Glutamatergic neuron (in vitro differentiated cells): ENCODE measurements at regions not wholly inside any gene's neighbourhood (a gene's known extent, or its start where the extent isn't known, plus 50 kb on each side); places are given as distances from the start of the nearest gene placed in this dataset.

ENCODE experiments used
- DNase-seq: peaks from one replicate; pipeline ENCODE4 v3.0.0; 2022
- H3K27ac Mint-ChIP-seq: one replicate; pipeline ENCODE4 v1.8.0; 2020; ENCODE audit warnings: mild to moderate bottlenecking, mixed read lengths, inconsistent platforms; ENCODE audit not compliant: unreplicated experiment
- H3K27me3 Mint-ChIP-seq: one replicate; pipeline ENCODE4 v1.8.0; 2020; ENCODE audit warnings: mild to moderate bottlenecking, moderate library complexity, mixed read lengths, inconsistent platforms; ENCODE audit not compliant: unreplicated experiment
- H3K36me3 Mint-ChIP-seq: one replicate; pipeline ENCODE4 v1.8.0; 2020; ENCODE audit warnings: mild to moderate bottlenecking, mixed read lengths, inconsistent platforms; ENCODE audit not compliant: unreplicated experiment
- H3K4me1 Mint-ChIP-seq: one replicate; pipeline ENCODE4 v1.8.0; 2020; ENCODE audit warnings: mild to moderate bottlenecking, low read depth, mixed read lengths, inconsistent platforms; ENCODE audit not compliant: unreplicated experiment
- H3K4me3 Mint-ChIP-seq: one replicate; pipeline ENCODE4 v1.8.0; 2020; ENCODE audit warnings: mild to moderate bottlenecking, mixed read lengths, inconsistent platforms; ENCODE audit not compliant: unreplicated experiment
- H3K9me3 Mint-ChIP-seq: one replicate; pipeline ENCODE4 v1.8.0; 2020; ENCODE audit warnings: mild to moderate bottlenecking, moderate library complexity, mixed read lengths, inconsistent platforms; ENCODE audit not compliant: unreplicated experiment
- TF ChIP-seq, protein P1 (sequence below): fragments of 200-600 bp; sonication (generic); IDR thresholded peaks from one replicate; pipeline ENCODE4 v1.5.0; 2021; ENCODE audit not compliant: partially characterized antibody, unreplicated experiment

DNA sequence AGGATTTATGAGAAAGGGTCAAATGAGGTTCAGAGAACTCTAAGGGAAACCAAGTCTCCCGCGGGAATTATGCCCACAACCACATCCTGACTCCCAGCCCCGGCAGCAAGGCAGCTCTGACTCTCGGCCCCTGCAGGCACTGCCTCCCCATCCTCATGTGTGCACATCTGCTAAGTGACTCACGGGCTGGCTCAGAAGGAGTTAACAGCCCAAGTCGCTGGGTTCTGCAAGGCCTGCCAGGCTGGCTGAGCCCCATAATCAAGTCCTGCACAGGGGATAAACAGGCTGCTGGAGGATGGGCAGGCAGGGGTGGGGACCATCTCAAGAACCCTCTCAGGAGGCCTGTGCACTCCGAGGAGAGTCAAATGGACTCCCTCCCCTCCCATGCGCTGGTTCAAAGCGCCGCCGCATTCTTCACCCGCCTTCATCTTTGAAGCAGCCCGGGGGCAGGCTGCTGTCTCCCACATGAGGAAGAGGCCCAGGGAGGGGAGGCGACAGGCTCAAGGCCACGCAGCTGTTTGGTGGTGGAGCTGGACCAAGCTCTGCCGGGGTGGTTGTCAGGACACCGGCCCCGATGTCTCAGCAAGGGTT lies 344.3 kb downstream of the MATN1 start:
- DNase-seq: peak; percentile 35
- Mint-ChIP-seq H3K4me3 (no peak overlapping the region), H3K9me3 (peaks cover 6% of the 10 kb centered on the region), H3K36me3 (no peaks in the 10 kb centered on the region), H3K4me1 (peaks cover 12% of the 10 kb centered on the region), H3K27me3 (no peaks in the 10 kb centered on the region), H3K27ac (no peak overlapping the region)
- TF ChIP-seq, protein P1, sequence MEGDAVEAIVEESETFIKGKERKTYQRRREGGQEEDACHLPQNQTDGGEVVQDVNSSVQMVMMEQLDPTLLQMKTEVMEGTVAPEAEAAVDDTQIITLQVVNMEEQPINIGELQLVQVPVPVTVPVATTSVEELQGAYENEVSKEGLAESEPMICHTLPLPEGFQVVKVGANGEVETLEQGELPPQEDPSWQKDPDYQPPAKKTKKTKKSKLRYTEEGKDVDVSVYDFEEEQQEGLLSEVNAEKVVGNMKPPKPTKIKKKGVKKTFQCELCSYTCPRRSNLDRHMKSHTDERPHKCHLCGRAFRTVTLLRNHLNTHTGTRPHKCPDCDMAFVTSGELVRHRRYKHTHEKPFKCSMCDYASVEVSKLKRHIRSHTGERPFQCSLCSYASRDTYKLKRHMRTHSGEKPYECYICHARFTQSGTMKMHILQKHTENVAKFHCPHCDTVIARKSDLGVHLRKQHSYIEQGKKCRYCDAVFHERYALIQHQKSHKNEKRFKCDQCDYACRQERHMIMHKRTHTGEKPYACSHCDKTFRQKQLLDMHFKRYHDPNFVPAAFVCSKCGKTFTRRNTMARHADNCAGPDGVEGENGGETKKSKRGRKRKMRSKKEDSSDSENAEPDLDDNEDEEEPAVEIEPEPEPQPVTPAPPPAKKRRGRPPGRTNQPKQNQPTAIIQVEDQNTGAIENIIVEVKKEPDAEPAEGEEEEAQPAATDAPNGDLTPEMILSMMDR: no peak

DNA sequence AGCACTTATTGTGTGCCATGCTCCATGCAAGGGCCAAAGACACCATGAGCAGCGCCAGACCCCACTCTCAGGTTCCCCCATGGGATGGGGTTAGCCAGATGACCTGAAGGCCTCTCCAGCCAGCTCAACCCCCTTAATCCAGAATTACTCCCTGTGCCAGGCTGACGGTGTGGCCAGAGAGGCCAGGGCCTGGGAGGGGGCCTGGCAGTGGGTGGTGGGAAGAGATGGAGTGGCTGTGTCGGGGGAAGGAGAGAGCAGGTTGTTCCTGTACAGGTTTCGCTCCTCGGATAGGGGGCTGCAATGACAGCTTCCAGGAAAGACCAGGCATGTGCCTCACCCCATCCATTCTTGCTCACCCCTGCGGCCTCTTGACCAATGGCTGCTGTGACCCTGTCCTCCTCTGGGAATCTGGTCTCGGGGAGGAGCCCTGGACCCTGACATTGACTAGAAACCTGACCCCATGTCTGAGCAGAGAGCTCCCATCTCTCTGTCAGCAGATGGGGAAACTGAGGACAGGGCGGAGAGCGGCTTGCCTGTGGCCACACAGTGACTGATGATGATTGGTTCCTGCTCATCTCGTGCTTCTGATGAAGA lies 345.3 kb downstream of the MATN1 start:
- Mint-ChIP-seq H3K36me3 (no peaks in the 10 kb centered on the region), H3K27ac (no peak overlapping the region), H3K4me1 (peaks cover 9% of the 10 kb centered on the region), H3K4me3 (no peak overlapping the region), H3K27me3 (peaks cover 2% of the 10 kb centered on the region), H3K9me3 (peaks cover 6% of the 10 kb centered on the region)
- no peak for DNase-seq
- TF ChIP-seq, protein P1: no peak

GRCh38 chr1:30377230-30378002 lies 346.0 kb downstream of the MATN1 start:
- Mint-ChIP-seq H3K27me3 (peaks cover 4% of the 10 kb centered on the region), H3K4me3 (no peak overlapping the region), H3K36me3 (no peaks in the 10 kb centered on the region), H3K27ac (peak overlapping the region; percentile 17), H3K4me1 (peaks cover 9% of the 10 kb centered on the region), H3K9me3 (peaks cover 6% of the 10 kb centered on the region)
- TF ChIP-seq, protein P1: no peak
- DNase-seq: no peak

DNA sequence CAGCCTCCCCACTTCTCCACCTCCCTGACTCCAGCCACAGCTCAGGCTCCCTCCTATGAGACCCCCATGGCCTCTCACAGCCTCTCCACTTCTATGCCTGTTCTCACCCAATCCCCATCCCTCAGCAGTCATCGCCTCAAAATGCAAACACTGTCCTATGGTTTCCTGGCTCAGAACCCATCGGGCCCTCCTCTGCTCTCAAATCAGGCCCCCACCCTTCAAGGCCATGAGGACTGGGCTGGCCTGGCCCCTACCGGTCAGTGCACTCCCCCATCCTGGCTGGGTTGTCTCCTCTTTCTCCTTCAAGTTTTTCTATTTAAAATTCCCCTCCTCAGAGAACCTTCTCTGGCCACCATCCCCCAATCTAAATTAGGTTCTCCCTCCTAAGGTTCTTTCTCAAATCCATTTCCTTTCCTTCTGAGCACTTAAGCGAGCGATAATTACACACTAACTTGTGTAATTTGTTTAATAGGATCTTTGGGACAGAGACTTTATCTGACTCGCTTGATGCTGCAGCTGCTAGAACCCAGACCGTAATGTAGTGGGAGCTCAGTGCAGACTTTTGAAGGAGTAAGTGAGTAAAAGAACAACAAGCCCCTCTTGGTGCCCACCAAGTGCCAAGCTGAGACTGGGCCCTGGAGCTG lies 347.2 kb downstream of the MATN1 start:
- H3K9me3 Mint-ChIP-seq: peaks cover 4% of the 10 kb centered on the region
- TF ChIP-seq, protein P1: no peak
- no peaks in the 10 kb centered on the region for H3K36me3 Mint-ChIP-seq
- no peak for DNase-seq
- no peak overlapping the region for H3K27ac Mint-ChIP-seq
- H3K4me3 Mint-ChIP-seq: no peak overlapping the region
- H3K4me1 Mint-ChIP-seq: peaks cover 9% of the 10 kb centered on the region
- H3K27me3 Mint-ChIP-seq: peaks cover 4% of the 10 kb centered on the region
